ENCODE measurements at regions not wholly inside any gene's neighbourhood (a gene's known extent, or its start where the extent isn't known, plus 50 kb on each side); places are given as distances from the start of the nearest gene placed in this dataset.

DNA sequence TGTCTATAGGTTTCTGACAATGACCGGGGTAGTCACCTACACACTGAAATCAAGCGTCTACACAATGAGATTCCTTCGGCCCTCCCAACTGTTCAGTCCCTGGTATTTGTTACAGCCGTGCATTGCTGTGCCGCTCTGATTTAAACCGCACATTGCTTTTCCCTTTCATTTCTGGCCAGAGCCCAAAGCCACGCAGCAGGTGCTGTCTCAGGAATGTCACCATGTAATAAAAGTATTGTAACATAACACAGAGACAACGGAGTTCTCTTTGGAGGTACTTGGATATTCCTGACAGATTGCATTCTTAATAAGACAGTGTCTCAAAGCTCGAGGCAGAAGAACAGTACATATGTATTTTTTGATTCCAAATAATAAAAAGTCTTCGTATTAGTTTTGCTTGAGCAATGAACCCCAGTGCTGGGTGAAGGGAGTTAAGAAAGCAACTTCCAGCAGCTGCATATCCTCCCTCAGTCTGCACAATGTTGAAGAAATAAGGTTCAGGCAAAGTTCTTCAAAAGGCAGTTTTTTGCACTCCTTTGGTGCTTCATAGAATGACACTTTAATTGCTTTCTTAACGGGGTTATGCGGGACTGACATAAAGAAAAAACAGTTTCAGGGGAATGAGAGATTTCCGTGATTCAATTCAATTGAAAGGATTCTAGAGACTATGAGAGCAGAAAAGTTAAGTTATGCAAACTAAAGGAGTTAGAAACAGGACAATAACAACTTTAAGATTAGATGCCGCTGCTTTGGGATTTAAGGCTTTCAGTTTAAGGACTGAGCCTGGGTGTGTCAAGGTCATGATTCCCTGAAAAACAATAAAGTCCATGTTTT lies 288.7 kb upstream of the FLRT2 start:
- WGBS, 4 donors, result 55 to 75% (median 72%) methylated on average over 14 of the region's 14 CpGs

DNA sequence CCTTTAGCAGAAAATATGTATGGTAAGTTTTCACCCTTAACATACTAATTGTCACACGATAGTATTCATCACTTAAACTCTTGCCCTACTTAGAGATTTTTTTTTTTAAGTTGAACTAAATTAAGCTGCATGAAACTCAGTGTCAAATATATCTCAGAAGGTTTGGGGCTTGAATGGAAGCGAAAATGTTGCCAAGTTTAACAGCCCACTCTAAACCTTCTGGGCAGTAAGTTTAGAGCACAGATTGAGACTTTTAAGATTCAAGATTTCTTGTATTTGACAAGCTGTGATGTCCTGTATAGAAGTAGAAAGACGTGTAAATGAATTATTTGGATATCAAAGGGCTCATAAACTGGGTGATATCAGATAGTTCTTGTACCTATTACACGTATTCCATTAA lies 287.3 kb upstream of the FLRT2 start:
- Histone ChIP-seq H3K9me3 (replicated peaks in 1 of 3) (peaks cover 0 to 5% (median 0%) of the 10 kb centered on the region in 3 donors), H3K27me3 (no peaks in the 10 kb centered on the region), H3K27ac (no peak overlapping the region), H3K4me3 (no peak overlapping the region), H3K4me1 (replicated peaks in 1 of 2) (peaks cover 4 to 6% of the 10 kb centered on the region in 2 donors), H3K36me3 (replicated peaks in 1 of 2) (no peaks in the 10 kb centered on the region)
- TF ChIP-seq POLR2A (IDR thresholded peaks at IDR 0.05), result no peak
- TF ChIP-seq, protein P1, sequence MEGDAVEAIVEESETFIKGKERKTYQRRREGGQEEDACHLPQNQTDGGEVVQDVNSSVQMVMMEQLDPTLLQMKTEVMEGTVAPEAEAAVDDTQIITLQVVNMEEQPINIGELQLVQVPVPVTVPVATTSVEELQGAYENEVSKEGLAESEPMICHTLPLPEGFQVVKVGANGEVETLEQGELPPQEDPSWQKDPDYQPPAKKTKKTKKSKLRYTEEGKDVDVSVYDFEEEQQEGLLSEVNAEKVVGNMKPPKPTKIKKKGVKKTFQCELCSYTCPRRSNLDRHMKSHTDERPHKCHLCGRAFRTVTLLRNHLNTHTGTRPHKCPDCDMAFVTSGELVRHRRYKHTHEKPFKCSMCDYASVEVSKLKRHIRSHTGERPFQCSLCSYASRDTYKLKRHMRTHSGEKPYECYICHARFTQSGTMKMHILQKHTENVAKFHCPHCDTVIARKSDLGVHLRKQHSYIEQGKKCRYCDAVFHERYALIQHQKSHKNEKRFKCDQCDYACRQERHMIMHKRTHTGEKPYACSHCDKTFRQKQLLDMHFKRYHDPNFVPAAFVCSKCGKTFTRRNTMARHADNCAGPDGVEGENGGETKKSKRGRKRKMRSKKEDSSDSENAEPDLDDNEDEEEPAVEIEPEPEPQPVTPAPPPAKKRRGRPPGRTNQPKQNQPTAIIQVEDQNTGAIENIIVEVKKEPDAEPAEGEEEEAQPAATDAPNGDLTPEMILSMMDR (IDR thresholded peaks at IDR 0.05), result no peak
- 81 to 84% (median 82%) methylated on average over 4 of the region's 4 CpGs for WGBS, 4 donors
- intact Hi-C loops (cut with DNase I), result no loop called here
- no peak for DNase-seq

More for the DNA sequence above, 288.7 kb upstream of the FLRT2 start:
- Histone ChIP-seq H3K27ac (no peak overlapping the region), H3K4me3 (no peak overlapping the region), H3K9me3 (replicated peaks in 1 of 3) (peaks cover 0 to under 1% (median 0%) of the 10 kb centered on the region in 3 donors), H3K4me1 (replicated peaks in 1 of 2) (peaks cover 4 to 6% of the 10 kb centered on the region in 2 donors), H3K27me3 (no peaks in the 10 kb centered on the region), H3K36me3 (replicated peaks in 1 of 2) (no peaks in the 10 kb centered on the region)
- intact Hi-C loops (cut with DNase I), result no loop called here
- TF ChIP-seq, protein P1 (IDR thresholded peaks at IDR 0.05), result no peak
- no peak for TF ChIP-seq POLR2A (IDR thresholded peaks at IDR 0.05)
- no peak for DNase-seq

DNA sequence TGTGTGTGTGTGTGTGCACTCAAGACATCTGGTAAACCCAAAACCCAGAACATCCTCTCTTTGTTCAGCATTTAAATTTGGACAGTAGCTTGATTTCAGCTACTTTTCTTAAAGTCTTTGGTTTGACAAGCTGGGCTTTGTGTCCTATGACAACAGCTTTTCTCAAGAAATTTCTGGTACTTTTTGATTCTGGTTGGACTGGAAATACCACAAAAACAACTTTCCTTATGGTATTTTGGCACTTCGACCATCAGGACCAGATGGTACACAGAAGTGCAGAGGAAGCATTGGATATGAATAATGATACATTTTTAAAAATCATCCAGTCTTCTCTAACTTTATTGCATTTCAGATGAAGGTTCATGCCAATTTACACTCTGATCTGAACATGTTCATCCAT lies 286.6 kb upstream of the FLRT2 start:
- H3K27me3 ChIP-seq, result no peaks in the 10 kb centered on the region
- H3K4me3 ChIP-seq, result no peak overlapping the region
- no peaks in the 10 kb centered on the region for H3K36me3 ChIP-seq (replicated peaks in 1 of 2)
- peaks cover 0 to 5% (median 0%) of the 10 kb centered on the region in 3 donors for H3K9me3 ChIP-seq (replicated peaks in 1 of 3)
- H3K27ac ChIP-seq, result no peak overlapping the region
- WGBS, 4 donors, result 84 to 91% (median 89%) methylated on average over 1 of the region's 1 CpG
- H3K4me1 ChIP-seq (replicated peaks in 1 of 2), result peaks cover 4 to 6% of the 10 kb centered on the region in 2 donors
- TF ChIP-seq, protein P1 (IDR thresholded peaks at IDR 0.05), result no peak
- no peak for TF ChIP-seq POLR2A (IDR thresholded peaks at IDR 0.05)
- DNase-seq, result no peak
- intact Hi-C loops (cut with DNase I), result no loop called here

DNA sequence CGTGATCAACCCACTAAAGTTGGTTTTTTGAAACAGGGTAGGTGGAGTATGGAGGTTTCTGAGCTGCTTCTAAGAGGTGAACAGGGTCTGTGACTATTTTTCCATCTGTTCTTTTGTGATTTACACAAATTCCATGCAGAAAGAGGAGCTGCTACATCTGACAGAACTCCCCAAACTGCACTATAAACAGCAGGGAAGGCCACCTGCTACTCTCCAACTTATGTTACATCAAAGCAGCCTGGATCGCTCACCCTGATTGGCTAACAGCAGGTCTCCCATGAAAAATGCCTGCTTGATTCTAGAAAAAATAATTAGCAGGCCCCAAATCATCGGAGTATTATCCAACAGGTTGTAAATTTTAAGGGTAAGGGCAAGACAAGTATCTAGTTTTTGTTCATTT lies 282.9 kb upstream of the FLRT2 start:
- intact Hi-C loops (cut with DNase I), result no loop called here
- Histone ChIP-seq H3K4me3 (no peak overlapping the region), H3K36me3 (replicated peaks in 1 of 2) (no peaks in the 10 kb centered on the region), H3K4me1 (replicated peaks in 1 of 2) (peaks cover 0 to 5% of the 10 kb centered on the region in 2 donors), H3K27me3 (no peaks in the 10 kb centered on the region), H3K27ac (no peak overlapping the region), H3K9me3 (replicated peaks in 1 of 3) (peaks cover 0 to 5% (median 0%) of the 10 kb centered on the region in 3 donors)
- WGBS, 4 donors, result 86 to 97% (median 92%) methylated on average over 3 of the region's 3 CpGs
- DNase-seq, result no peak
- no peak for TF ChIP-seq POLR2A (IDR thresholded peaks at IDR 0.05)
- TF ChIP-seq, protein P1 (IDR thresholded peaks at IDR 0.05), result no peak
